ENCODE measurements at regions not wholly inside any gene's neighbourhood (a gene's known extent, or its start where the extent isn't known, plus 50 kb on each side); places are given as distances from the start of the nearest gene placed in this dataset.
"Not testable (repeated sequence)": the region's sequence is repeated elsewhere in the genome, so short reads cannot be mapped to it uniquely, and the experiment has no call there.

DNA sequence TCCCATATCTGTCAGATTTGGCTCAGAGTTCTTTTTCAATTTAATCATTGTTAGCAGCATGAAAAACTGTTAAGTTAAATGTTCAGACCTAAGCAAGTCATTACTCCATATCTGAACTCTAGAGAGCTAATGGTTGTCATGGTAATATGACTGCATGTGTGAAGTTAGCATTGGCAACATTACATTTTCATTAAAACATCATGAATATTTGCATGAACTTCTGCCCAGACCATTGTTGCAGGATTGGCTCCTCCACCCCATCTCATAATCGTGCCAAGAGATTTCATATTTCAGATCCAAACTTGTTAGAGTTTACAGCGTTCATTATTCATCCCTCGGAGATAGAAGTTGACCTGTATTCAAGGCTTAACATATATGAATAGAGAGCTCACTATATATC is 75.5 kb upstream of the FOLH1 start:
- ATAC-seq (replicated peaks in 1 of 4); POLR2A ChIA-PET; H3K4me3 Mint-ChIP-seq; H3K36me3 Mint-ChIP-seq; H3K9me3 ChIP-seq; H3K27me3 Mint-ChIP-seq; H3K27ac Mint-ChIP-seq; H3K4me1 ChIP-seq (ENCODE audit: control insufficient read depth in 1 of 2, extremely low read depth in 1 of 2, insufficient read depth in 2 of 2, low read length in 2 of 2); DNase-seq; H3K27me3 ChIP-seq (replicated peaks in 1 of 2; ENCODE audit: control insufficient read depth in 2 of 2, extremely low read depth in 1 of 2, insufficient read depth in 2 of 2, low read length in 1 of 2); H3K36me3 ChIP-seq (ENCODE audit: control insufficient read depth in 2 of 2, extremely low read depth in 1 of 2, insufficient read depth in 1 of 2, low read length in 1 of 2); H3K9me3 Mint-ChIP-seq; H3K27ac ChIP-seq (ENCODE audit: low read length); H3K4me3 ChIP-seq (ENCODE audit: control insufficient read depth in 1 of 2, extremely low read depth in 1 of 2, low read length in 1 of 2); H3K4me1 Mint-ChIP-seq; CTCF ChIA-PET: not testable (repeated sequence)
- 60% methylated on average over 1 of the region's 3 CpGs for WGBS (ENCODE audit: insufficient coverage)

GRCh38 chr11:49283282-49283681 is 74.9 kb upstream of the FOLH1 start:
- ATAC-seq (replicated peaks in 1 of 4); H3K27ac Mint-ChIP-seq; H3K9me3 Mint-ChIP-seq; H3K27ac ChIP-seq (ENCODE audit: low read length); H3K36me3 ChIP-seq (ENCODE audit: control insufficient read depth in 2 of 2, extremely low read depth in 1 of 2, insufficient read depth in 1 of 2, low read length in 1 of 2); H3K9me3 ChIP-seq; H3K4me1 Mint-ChIP-seq; CTCF ChIA-PET; H3K4me3 Mint-ChIP-seq; H3K36me3 Mint-ChIP-seq; H3K4me3 ChIP-seq (ENCODE audit: control insufficient read depth in 1 of 2, extremely low read depth in 1 of 2, low read length in 1 of 2); H3K27me3 Mint-ChIP-seq; H3K27me3 ChIP-seq (replicated peaks in 1 of 2; ENCODE audit: control insufficient read depth in 2 of 2, extremely low read depth in 1 of 2, insufficient read depth in 2 of 2, low read length in 1 of 2); H3K4me1 ChIP-seq (ENCODE audit: control insufficient read depth in 1 of 2, extremely low read depth in 1 of 2, insufficient read depth in 2 of 2, low read length in 2 of 2); DNase-seq; POLR2A ChIA-PET: not testable (repeated sequence)
- no CpG with 5 or more reads among the region's 1 CpG for WGBS (ENCODE audit: insufficient coverage)

- not testable (repeated sequence) for H3K36me3 Mint-ChIP-seq, H3K9me3 Mint-ChIP-seq
- whole genome bisulfite sequencing (ENCODE audit: insufficient coverage), result no CpG with 5 or more reads among the region's 3 CpGs
Measured at GRCh38 chr11:49282125-49282524, 73.7 kb upstream of the FOLH1 start.

GRCh38 chr11:49277951-49278350 is 69.5 kb upstream of the FOLH1 start:
- H3K9me3 Mint-ChIP-seq; H3K4me3 Mint-ChIP-seq; H3K27me3 Mint-ChIP-seq; H3K9me3 ChIP-seq; CTCF ChIA-PET; H3K27ac Mint-ChIP-seq; H3K4me1 Mint-ChIP-seq; H3K4me1 ChIP-seq (ENCODE audit: control insufficient read depth in 1 of 2, extremely low read depth in 1 of 2, insufficient read depth in 2 of 2, low read length in 2 of 2); H3K4me3 ChIP-seq (ENCODE audit: control insufficient read depth in 1 of 2, extremely low read depth in 1 of 2, low read length in 1 of 2); POLR2A ChIA-PET; DNase-seq; H3K27me3 ChIP-seq (replicated peaks in 1 of 2; ENCODE audit: control insufficient read depth in 2 of 2, extremely low read depth in 1 of 2, insufficient read depth in 2 of 2, low read length in 1 of 2); H3K36me3 Mint-ChIP-seq; H3K27ac ChIP-seq (ENCODE audit: low read length); ATAC-seq (replicated peaks in 1 of 4); H3K36me3 ChIP-seq (ENCODE audit: control insufficient read depth in 2 of 2, extremely low read depth in 1 of 2, insufficient read depth in 1 of 2, low read length in 1 of 2): not testable (repeated sequence)
- WGBS (ENCODE audit: insufficient coverage), result no CpG with 5 or more reads among the region's 2 CpGs

More at GRCh38 chr11:49282125-49282524, 73.7 kb upstream of the FOLH1 start:
- DNase-seq; H3K4me3 ChIP-seq (ENCODE audit: control insufficient read depth in 1 of 2, extremely low read depth in 1 of 2, low read length in 1 of 2); H3K4me1 Mint-ChIP-seq; H3K27me3 Mint-ChIP-seq; H3K4me3 Mint-ChIP-seq; H3K36me3 ChIP-seq (ENCODE audit: control insufficient read depth in 2 of 2, extremely low read depth in 1 of 2, insufficient read depth in 1 of 2, low read length in 1 of 2); POLR2A ChIA-PET; H3K9me3 ChIP-seq; H3K27ac ChIP-seq (ENCODE audit: low read length); H3K27ac Mint-ChIP-seq; H3K27me3 ChIP-seq (replicated peaks in 1 of 2; ENCODE audit: control insufficient read depth in 2 of 2, extremely low read depth in 1 of 2, insufficient read depth in 2 of 2, low read length in 1 of 2); CTCF ChIA-PET; H3K4me1 ChIP-seq (ENCODE audit: control insufficient read depth in 1 of 2, extremely low read depth in 1 of 2, insufficient read depth in 2 of 2, low read length in 2 of 2); ATAC-seq (replicated peaks in 1 of 4): not testable (repeated sequence)

Data from T-cell (primary cell).